ENCODE measurements at regions not wholly inside any gene's neighbourhood (a gene's known extent, or its start where the extent isn't known, plus 50 kb on each side); places are given as distances from the start of the nearest gene placed in this dataset.

DNA sequence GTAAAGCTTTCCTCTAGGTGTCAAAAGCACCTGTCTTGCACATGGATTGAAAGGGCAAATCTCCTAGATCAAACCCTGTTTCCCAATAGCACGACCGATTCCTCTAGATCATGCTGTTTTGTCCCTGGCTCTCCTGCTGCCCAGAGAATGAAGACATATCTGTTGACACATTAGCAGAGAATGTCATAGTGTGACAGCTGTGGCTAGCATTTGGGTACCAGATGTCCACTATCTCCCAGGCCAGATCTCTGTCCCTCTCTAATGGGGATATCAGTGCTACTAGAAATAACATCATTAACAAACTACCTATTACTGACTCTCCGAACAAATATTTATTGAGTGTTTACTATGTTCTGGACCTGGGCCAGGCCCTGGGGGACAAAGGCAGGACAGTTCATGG lies 72.4 kb upstream of the ISX start:
- Mint-ChIP-seq H3K36me3 (no peaks in the 10 kb centered on the region), H3K27ac (no peak overlapping the region), H3K4me1 (ENCODE audit: unreplicated experiment) (no peaks in the 10 kb centered on the region), H3K9me3 (no peaks in the 10 kb centered on the region), H3K27me3 (peaks cover 5% of the 10 kb centered on the region), H3K4me3 (no peak overlapping the region)
- no peak for DNase-seq (ENCODE audit: extremely low spot score, unreplicated experiment)
- TF ChIP-seq, protein P1, sequence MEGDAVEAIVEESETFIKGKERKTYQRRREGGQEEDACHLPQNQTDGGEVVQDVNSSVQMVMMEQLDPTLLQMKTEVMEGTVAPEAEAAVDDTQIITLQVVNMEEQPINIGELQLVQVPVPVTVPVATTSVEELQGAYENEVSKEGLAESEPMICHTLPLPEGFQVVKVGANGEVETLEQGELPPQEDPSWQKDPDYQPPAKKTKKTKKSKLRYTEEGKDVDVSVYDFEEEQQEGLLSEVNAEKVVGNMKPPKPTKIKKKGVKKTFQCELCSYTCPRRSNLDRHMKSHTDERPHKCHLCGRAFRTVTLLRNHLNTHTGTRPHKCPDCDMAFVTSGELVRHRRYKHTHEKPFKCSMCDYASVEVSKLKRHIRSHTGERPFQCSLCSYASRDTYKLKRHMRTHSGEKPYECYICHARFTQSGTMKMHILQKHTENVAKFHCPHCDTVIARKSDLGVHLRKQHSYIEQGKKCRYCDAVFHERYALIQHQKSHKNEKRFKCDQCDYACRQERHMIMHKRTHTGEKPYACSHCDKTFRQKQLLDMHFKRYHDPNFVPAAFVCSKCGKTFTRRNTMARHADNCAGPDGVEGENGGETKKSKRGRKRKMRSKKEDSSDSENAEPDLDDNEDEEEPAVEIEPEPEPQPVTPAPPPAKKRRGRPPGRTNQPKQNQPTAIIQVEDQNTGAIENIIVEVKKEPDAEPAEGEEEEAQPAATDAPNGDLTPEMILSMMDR (conservative IDR thresholded peaks at IDR 0.05), result no peak

DNA sequence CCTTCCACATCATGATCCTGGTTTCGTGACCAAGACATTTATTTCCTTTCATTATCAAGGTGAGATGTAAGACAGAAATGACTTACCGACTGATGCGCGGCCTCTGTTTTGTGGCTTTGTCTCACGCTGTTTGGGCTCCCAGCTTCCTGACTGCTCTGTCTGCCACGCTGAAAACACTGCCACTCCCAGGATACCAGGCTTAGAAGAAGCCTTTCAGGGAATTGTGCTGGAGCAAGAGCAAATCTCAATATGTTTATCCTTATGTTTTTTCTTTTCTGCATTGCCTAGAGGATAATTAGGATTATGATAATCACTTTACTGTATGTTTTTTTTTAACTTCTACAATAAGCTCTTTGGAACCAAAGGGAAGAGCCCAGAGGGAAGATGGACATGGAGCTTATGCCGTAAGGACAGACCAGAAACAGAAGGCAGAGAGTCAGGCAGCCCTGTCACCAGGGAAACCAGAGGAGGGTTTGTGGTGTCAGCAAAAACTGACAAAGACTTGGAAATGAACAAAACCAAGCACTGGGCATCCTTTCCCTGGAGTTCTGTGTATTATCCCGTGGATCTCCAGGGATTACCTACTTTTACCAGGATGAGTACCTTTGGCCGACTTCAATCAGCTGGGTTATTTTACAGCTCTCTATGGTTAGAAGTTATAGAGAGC lies 68.2 kb upstream of the ISX start:
- Mint-ChIP-seq H3K4me1 (ENCODE audit: unreplicated experiment) (no peaks in the 10 kb centered on the region), H3K27ac (no peak overlapping the region), H3K27me3 (peaks cover 7% of the 10 kb centered on the region), H3K9me3 (no peaks in the 10 kb centered on the region), H3K36me3 (no peaks in the 10 kb centered on the region), H3K4me3 (no peak overlapping the region)
- no peak for DNase-seq (ENCODE audit: extremely low spot score, unreplicated experiment)
- TF ChIP-seq, protein P1 (conservative IDR thresholded peaks at IDR 0.05), result no peak

DNA sequence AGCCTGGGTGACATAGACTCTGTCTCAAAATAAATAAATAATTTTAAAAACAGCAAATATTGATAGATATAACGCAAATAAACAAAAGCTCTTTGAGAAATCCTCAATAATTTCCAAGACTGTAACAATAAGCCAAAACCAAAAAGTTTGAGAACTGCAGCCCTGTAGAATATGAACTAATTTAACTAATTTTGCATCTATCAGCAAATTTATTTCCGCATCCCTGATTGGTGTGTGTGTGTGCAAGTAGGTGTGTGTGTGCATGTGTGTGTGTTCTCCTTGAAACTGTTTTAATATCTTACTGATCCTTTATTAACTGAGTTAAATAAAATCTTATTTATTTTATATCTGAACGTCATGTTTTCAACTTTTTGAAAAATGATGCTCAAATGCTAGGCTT lies 67.0 kb upstream of the ISX start:
- Mint-ChIP-seq H3K4me3 (no peak overlapping the region), H3K9me3 (no peaks in the 10 kb centered on the region), H3K36me3 (no peaks in the 10 kb centered on the region), H3K27ac (no peak overlapping the region), H3K27me3 (peaks cover 4% of the 10 kb centered on the region), H3K4me1 (ENCODE audit: unreplicated experiment) (no peaks in the 10 kb centered on the region)
- TF ChIP-seq, protein P1 (conservative IDR thresholded peaks at IDR 0.05), result no peak
- no peak for DNase-seq (ENCODE audit: extremely low spot score, unreplicated experiment)

DNA sequence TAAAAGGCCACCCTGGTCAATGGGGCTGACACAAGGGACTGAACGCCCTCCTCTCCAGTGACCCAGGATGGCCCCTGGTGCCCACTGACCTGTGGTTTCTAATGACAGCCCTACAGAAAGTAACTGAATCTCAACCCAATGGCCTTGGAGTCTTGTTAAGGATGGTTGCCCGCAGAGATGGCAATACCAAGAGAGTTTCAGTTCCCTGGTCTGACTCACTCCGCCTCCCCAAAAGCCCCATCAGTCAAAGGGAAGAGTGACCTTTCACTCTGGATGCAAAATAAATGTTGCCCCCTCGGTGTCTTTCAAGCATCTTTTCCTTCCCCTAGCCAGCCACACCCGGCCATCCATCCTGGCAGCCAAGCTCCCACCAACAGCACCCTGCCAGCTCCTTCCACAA lies 57.7 kb upstream of the ISX start:
- no peaks in the 10 kb centered on the region for H3K36me3 Mint-ChIP-seq
- no peaks in the 10 kb centered on the region for H3K4me1 Mint-ChIP-seq (ENCODE audit: unreplicated experiment)
- TF ChIP-seq, protein P1 (conservative IDR thresholded peaks at IDR 0.05), result no peak
- H3K27ac Mint-ChIP-seq, result no peak overlapping the region
- no peak for DNase-seq (ENCODE audit: extremely low spot score, unreplicated experiment)
- H3K27me3 Mint-ChIP-seq, result peaks cover 10% of the 10 kb centered on the region
- H3K9me3 Mint-ChIP-seq, result no peaks in the 10 kb centered on the region
- H3K4me3 Mint-ChIP-seq, result no peak overlapping the region

DNA sequence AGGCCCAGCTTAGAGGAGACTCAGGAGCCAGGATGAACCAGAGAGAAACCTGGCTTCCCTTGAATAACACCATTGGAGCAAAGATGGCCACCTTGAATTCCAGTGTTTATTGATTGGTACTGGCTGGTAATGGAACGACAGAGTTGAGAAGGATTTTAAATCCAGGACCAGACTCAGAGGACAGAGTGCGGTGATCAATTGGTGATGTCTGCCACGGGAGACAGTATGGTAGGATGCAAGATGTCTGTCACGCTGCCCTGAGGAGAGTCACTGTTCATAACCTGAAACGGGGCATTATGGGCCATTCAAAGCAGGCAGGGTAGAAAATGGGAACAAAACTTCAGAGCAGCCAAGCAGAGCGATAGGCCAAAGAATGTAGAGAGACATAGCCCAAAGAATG lies 55.4 kb upstream of the ISX start:
- TF ChIP-seq, protein P1 (conservative IDR thresholded peaks at IDR 0.05), result no peak
- DNase-seq (ENCODE audit: extremely low spot score, unreplicated experiment), result no peak
- Mint-ChIP-seq H3K4me3 (no peak overlapping the region), H3K27me3 (peaks cover 7% of the 10 kb centered on the region), H3K36me3 (no peaks in the 10 kb centered on the region), H3K4me1 (ENCODE audit: unreplicated experiment) (no peaks in the 10 kb centered on the region), H3K27ac (no peak overlapping the region), H3K9me3 (no peaks in the 10 kb centered on the region)

DNA sequence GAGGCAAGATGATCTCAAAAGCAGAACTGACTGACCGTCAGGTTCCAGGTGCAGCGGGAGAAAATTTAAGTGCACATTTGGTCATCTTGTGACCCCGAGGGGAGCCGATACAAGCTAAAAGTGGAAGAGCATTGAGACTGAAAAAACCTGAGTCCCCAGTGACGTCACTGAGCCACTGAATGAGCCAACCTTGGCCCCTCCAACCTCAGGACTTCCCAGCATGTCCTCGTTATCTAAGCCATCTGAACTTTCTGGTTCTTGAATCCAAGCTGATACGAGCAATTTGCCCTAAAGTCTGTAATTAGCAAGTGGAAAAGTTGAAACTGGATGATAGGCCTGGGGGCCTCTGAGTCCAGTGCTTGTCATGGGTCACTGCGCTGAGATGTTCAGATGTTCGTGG lies 51.1 kb upstream of the ISX start:
- no peak for DNase-seq (ENCODE audit: extremely low spot score, unreplicated experiment)
- no peak overlapping the region for H3K27ac Mint-ChIP-seq
- no peak overlapping the region for H3K4me3 Mint-ChIP-seq
- H3K27me3 Mint-ChIP-seq, result peaks cover 9% of the 10 kb centered on the region
- H3K4me1 Mint-ChIP-seq (ENCODE audit: unreplicated experiment), result no peaks in the 10 kb centered on the region
- H3K36me3 Mint-ChIP-seq, result no peaks in the 10 kb centered on the region
- TF ChIP-seq, protein P1 (conservative IDR thresholded peaks at IDR 0.05), result no peak
- no peaks in the 10 kb centered on the region for H3K9me3 Mint-ChIP-seq
